Adrenal gland (tissue), 9 donors: ENCODE measurements at regions not wholly inside any gene's neighbourhood (a gene's known extent, or its start where the extent isn't known, plus 50 kb on each side); places are given as distances from the start of the nearest gene placed in this dataset.

Experiments
- DNase-seq, 7 donors: peaks; one replicate each; pipeline ENCODE4 v3.0.0-alpha.2; 2019 to 2020
- H3K27ac ChIP-seq, 5 donors: fragments of 200-600 bp; sonication (generic) in 4 of 5; 1 replicate in 3 of 5; 2 replicates in 2 of 5; pipeline versions ENCODE4 v1.5.1 to v1.8.0; 2016 to 2020; ENCODE audit warnings: mild to moderate bottlenecking in 1 of 5
- H3K27me3 ChIP-seq: fragments of 200-600 bp; 2 replicates; pipeline ENCODE4 v1.8.0; 2021
- H3K36me3 ChIP-seq, 2 donors: fragments of 200-600 bp; replicated peaks in 1 of 2; 1 replicate in 1 of 2; 2 replicates in 1 of 2; pipeline versions ENCODE4 v1.5.1 to v1.8.0; 2018 to 2022
- H3K4me1 ChIP-seq, 2 donors: fragments of 200-600 bp; replicated peaks in 1 of 2; 1 replicate in 1 of 2; 2 replicates in 1 of 2; pipeline versions ENCODE4 v1.5.1 to v1.8.0; 2018 to 2021
- H3K4me3 ChIP-seq, 4 donors: fragments of 200-600 bp; sonication (generic) in 3 of 4; one replicate each; pipeline ENCODE4 v1.5.1; 2016 to 2018
- H3K9me3 ChIP-seq, 3 donors: fragments of 200-600 bp; sonication (generic) in 1 of 3; replicated peaks in 1 of 3; 1 replicate in 2 of 3; 2 replicates in 1 of 3; pipeline versions ENCODE4 v1.5.1 to v1.8.0; 2016 to 2021
- CTCF ChIP-seq, 6 experiments: fragments of 450-650 bp in 4 of 6; fragments of 200-600 bp in 2 of 6; sonication (generic) in 1 of 6; IDR thresholded peaks; 1 replicate in 5 of 6; 2 replicates in 1 of 6; pipeline versions ENCODE4 v1.5.1 to v1.8.0; 2016 to 2021; ENCODE audit warnings: antibody characterized with exemption in 6 of 6, mild to moderate bottlenecking in 2 of 6, moderate library complexity in 1 of 6
- POLR2A ChIP-seq, 2 donors: fragments of 450-650 bp; IDR thresholded peaks; one replicate each; pipeline ENCODE4 v1.6.1; 2017; ENCODE audit warnings: antibody characterized with exemption in 2 of 2, mild to moderate bottlenecking in 2 of 2, moderate library complexity in 1 of 2
- WGBS, 4 donors: extraction: QIAGEN DNeasy Blood & Tissue Kit in 2 of 4; methylation state at CpG; one replicate each; pipeline versions ENCODE4 v1.1.5 to v1.1.7; 2013 to 2017; 5-methylcytosine and 5-hydroxymethylcytosine counted together
- intact Hi-C, 2 donors: fragments of 100-400 bp; cut with DNase I; formaldehyde crosslinking; loops; one replicate each; pipeline versions ENCODE4 v1.14.1 to v1.15.0; 2022 to 2023
- donor health status: healthy with polysubstance abuse.
- donor health status: Bipolar disorder and iron deficiency.
- donor health status: DM: yes; HTN: yes; CAD: no.
- donor health status: DM: no; HTN: no; CAD: no.
- donor health status: DM: no; HTN: no; CAD: no.

- no peaks in the 10 kb centered on the region for H3K27me3 ChIP-seq
- no peaks in the 10 kb centered on the region for H3K36me3 ChIP-seq
- peaks cover 0 to 8% (median 0%) of the 10 kb centered on the region in 3 donors for H3K9me3 ChIP-seq
- no peak for DNase-seq
- H3K27ac ChIP-seq, result peak overlapping the region in 4 of 5 donors; percentile 43 to 70 (median 48)
- H3K4me3 ChIP-seq, result peak overlapping the region in 1 of 4 donors; percentile 3
- intact Hi-C loops, result no loop called here
- H3K4me1 ChIP-seq, result peaks cover 13 to 20% of the 10 kb centered on the region in 2 donors
- WGBS, 4 donors, result 27 to 52% (median 36%) methylated on average over 1 of the region's 1 CpG
- no peak for TF ChIP-seq POLR2A (IDR thresholded peaks at IDR 0.05)
- peak in 1 of 6 experiments; percentile 3 for TF ChIP-seq CTCF (IDR thresholded peaks at IDR 0.05)
Measured at GRCh38 chr13:33710924-33711323, 107.0 kb upstream of the RFC3 start.

- Histone ChIP-seq H3K27me3 (no peaks in the 10 kb centered on the region), H3K4me3 (peak overlapping the region in 1 of 4 donors; percentile 3), H3K9me3 (peaks cover 0 to 4% (median 0%) of the 10 kb centered on the region in 3 donors), H3K4me1 (peaks cover 13 to 20% of the 10 kb centered on the region in 2 donors), H3K27ac (peak overlapping the region in 4 of 5 donors; percentile 43 to 70 (median 48)), H3K36me3 (no peaks in the 10 kb centered on the region)
- intact Hi-C loops, result no loop called here
- peak in 2 of 7 donors; percentile 25 to 49 for DNase-seq
- WGBS, 4 donors, result 20 to 24% (median 22%) methylated on average over 3 of the region's 3 CpGs
- TF ChIP-seq POLR2A (IDR thresholded peaks at IDR 0.05), result no peak
- no peak for TF ChIP-seq CTCF (IDR thresholded peaks at IDR 0.05)
Measured at GRCh38 chr13:33711436-33711835, 106.5 kb upstream of the RFC3 start.

- no peak for DNase-seq
- Histone ChIP-seq H3K4me1 (peaks cover 9 to 25% of the 10 kb centered on the region in 2 donors), H3K4me3 (no peak overlapping the region), H3K27ac (no peak overlapping the region), H3K27me3 (no peaks in the 10 kb centered on the region), H3K9me3 (no peaks in the 10 kb centered on the region), H3K36me3 (no peaks in the 10 kb centered on the region)
- TF ChIP-seq CTCF (IDR thresholded peaks at IDR 0.05) (no peak), POLR2A (IDR thresholded peaks at IDR 0.05) (no peak)
- intact Hi-C loops, result no loop called here
Measured at GRCh38 chr13:33717775-33718174, 100.2 kb upstream of the RFC3 start.

GRCh38 chr13:33721724-33722123 lies 96.2 kb upstream of the RFC3 start:
- H3K27me3 ChIP-seq, result no peaks in the 10 kb centered on the region
- H3K27ac ChIP-seq, result peak overlapping the region in 4 of 5 donors; percentile 37 to 81 (median 64)
- 0 to 30% (median 11%) methylated on average over 1 of the region's 1 CpG for WGBS, 4 donors
- H3K4me3 ChIP-seq, result no peak overlapping the region
- peaks cover 18 to 39% of the 10 kb centered on the region in 2 donors for H3K4me1 ChIP-seq
- no peaks in the 10 kb centered on the region for H3K9me3 ChIP-seq
- peak in 1 of 7 donors; percentile 22 for DNase-seq
- intact Hi-C loops, result loop anchor here (10.0 kb wide), 2 partner anchors 167 to 177 kb away; no protein-coding TSS in a partner anchor
- H3K36me3 ChIP-seq, result no peaks in the 10 kb centered on the region
- no peak for TF ChIP-seq CTCF (IDR thresholded peaks at IDR 0.05)
- peak in 1 of 2 donors; percentile 13 for TF ChIP-seq POLR2A (IDR thresholded peaks at IDR 0.05)
